ENCODE measurements at regions not wholly inside any gene's neighbourhood (a gene's known extent, or its start where the extent isn't known, plus 50 kb on each side); places are given as distances from the start of the nearest gene placed in this dataset.
"Not testable (repeated sequence)": the region's sequence is repeated elsewhere in the genome, so short reads cannot be mapped to it uniquely, and the experiment has no call there.

DNA sequence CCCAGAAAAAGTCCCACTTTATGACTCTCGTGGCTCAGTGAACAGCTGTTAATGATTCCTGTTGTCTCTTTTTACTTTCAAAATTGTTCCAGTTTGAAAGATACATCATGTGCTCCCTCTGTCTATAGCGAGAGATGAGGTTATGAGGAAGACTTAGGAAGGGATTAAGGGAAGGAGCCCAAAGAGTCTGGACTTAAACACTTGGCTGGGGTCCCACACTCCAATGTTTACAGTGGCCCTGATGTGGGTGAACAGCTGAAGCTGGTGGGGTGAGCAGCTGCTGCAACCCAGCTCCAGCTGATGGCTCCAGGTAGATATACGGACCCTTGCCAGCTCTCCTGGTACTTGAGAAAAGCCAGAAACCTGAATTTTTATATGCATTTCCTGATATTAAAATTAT is 84.5 kb upstream of the PLET1 start:
- Mint-ChIP-seq H3K27ac (no peak overlapping the region), H3K27me3 (no peaks in the 10 kb centered on the region), H3K9me3 (no peaks in the 10 kb centered on the region)

DNA sequence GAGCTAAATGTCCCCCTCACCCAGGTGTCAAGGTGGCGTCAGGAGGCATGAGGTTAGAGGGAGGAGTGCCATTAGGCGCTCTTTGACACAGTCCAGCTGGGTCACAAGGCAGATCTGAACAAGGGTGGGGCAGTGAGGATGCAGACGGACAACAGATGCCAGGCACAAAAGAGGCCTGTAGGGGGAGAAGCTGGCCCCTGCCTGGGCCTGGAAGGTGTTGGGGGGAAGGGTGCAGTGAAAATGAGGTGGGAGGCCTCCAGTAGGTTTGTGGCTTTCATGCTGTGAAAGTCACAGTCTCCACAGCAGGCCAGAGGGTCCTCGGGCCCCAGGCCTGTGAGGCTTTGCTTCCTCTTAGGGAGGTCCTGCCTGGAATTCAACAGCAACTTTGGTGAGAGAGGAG is 85.0 kb upstream of the PLET1 start:
- H3K4me3 Mint-ChIP-seq = no peak overlapping the region
- H3K27ac Mint-ChIP-seq = no peak overlapping the region
- H3K4me1 Mint-ChIP-seq (ENCODE audit: low read depth) = no peaks in the 10 kb centered on the region

More for the DNA sequence above, 84.5 kb upstream of the PLET1 start:
- Mint-ChIP-seq H3K4me1 (ENCODE audit: low read depth) (no peaks in the 10 kb centered on the region), H3K36me3 (ENCODE audit: low read depth) (no peaks in the 10 kb centered on the region), H3K4me3 (no peak overlapping the region)

DNA sequence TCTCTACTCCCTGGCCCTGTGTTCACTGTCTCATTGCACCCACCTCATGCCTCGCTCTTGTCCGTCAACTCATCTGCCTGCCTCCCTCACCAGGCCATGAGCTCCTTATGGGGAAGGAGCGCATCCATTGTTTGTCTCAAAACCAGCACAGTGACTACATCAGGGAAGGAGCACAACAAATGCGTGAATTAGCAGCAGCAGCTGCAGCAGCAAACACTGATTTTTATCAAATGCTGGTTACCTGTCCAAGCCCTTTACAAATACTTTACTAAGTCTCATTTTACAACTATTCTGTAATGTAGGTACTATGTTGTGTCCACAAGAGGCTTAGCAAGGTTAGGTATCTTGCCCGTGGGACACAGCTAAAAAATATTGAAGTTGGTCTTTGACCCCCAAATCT is 85.9 kb upstream of the PLET1 start:
- H3K4me3 Mint-ChIP-seq = no peak overlapping the region
- H3K9me3 Mint-ChIP-seq = no peaks in the 10 kb centered on the region
- H3K27ac Mint-ChIP-seq = no peak overlapping the region

More for the DNA sequence above, 85.0 kb upstream of the PLET1 start:
- Mint-ChIP-seq H3K9me3 (no peaks in the 10 kb centered on the region), H3K36me3 (ENCODE audit: low read depth) (no peaks in the 10 kb centered on the region), H3K27me3 (no peaks in the 10 kb centered on the region)

GRCh38 chr11:112348480-112349029 is 87.9 kb upstream of the PLET1 start:
- peak overlapping the region; percentile 19 for H3K27ac Mint-ChIP-seq
- no peaks in the 10 kb centered on the region for H3K9me3 Mint-ChIP-seq
- no peaks in the 10 kb centered on the region for H3K36me3 Mint-ChIP-seq (ENCODE audit: low read depth)
- H3K4me1 Mint-ChIP-seq (ENCODE audit: low read depth) = no peaks in the 10 kb centered on the region
- H3K4me3 Mint-ChIP-seq = no peak overlapping the region
- H3K27me3 Mint-ChIP-seq = no peaks in the 10 kb centered on the region

More for the DNA sequence above, 85.9 kb upstream of the PLET1 start:
- no peaks in the 10 kb centered on the region for H3K36me3 Mint-ChIP-seq (ENCODE audit: low read depth)
- H3K4me1 Mint-ChIP-seq (ENCODE audit: low read depth) = no peaks in the 10 kb centered on the region
- H3K27me3 Mint-ChIP-seq = no peaks in the 10 kb centered on the region

DNA sequence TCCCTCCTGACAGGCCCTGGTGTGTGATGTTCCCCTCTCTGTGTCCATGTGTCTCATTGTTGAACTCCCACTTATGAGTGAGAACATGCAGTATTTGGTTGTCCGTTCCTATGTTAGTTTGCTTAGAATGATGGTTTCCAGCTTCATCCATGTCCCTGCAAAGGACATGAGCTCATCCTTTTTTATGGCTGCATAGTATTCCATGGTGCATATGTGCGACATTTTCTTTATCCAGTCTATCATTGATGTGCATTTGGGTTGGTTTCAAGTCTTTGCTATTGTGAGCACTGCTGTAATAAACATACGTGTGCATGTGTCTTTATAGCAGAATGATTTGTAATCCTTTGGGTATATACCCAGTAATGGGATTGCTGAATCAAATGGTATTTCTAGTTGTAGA is 90.8 kb upstream of the PLET1 start:
- H3K36me3 Mint-ChIP-seq (ENCODE audit: low read depth); H3K4me3 Mint-ChIP-seq; H3K27me3 Mint-ChIP-seq; H3K9me3 Mint-ChIP-seq; H3K4me1 Mint-ChIP-seq (ENCODE audit: low read depth); H3K27ac Mint-ChIP-seq: not testable (repeated sequence)

DNA sequence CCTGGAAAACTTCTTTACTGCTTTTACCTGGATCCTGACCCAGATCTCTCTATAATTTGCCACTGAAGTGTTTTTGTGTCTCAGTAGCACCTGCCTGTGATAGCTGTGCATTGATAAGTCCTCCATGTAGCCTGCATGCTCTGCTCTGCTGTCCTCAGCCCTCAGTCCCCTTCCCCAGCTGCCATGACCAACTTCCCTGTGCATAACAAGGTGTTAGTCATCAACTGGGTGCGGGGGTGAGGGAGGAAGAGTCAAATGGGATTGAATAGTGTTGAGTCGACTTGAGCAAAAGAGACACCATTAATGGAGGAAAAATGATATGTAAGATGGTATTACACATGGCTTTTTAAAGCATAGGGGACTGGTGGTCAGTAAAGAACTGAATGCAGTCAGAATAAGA is 92.2 kb upstream of the PLET1 start:
- Mint-ChIP-seq H3K4me3 (no peak overlapping the region), H3K27me3 (no peaks in the 10 kb centered on the region), H3K9me3 (peaks cover 3% of the 10 kb centered on the region), H3K4me1 (ENCODE audit: low read depth) (no peaks in the 10 kb centered on the region), H3K27ac (no peak overlapping the region), H3K36me3 (ENCODE audit: low read depth) (no peaks in the 10 kb centered on the region)

DNA sequence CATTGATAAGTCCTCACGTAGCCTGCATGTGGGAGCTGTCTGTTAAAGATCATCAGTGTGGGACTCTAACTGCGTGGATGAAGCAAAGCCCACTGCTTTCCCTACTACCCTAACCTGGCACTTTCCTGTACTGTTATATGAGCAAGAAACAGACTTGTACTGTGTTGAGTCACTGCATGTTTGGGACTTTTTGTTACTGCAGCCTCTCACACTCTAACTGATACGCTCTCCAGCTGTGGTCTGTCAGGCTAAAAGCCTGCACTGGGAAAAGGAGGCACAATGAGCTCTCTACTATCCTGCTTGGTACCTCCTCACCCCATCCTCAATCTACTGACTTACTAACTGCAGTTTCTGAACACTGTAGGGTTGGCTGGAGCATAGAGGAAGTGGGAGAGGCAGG is 93.7 kb upstream of the PLET1 start:
- Mint-ChIP-seq H3K4me1 (ENCODE audit: low read depth) (no peaks in the 10 kb centered on the region), H3K9me3 (peaks cover 3% of the 10 kb centered on the region), H3K4me3 (no peak overlapping the region), H3K36me3 (ENCODE audit: low read depth) (no peaks in the 10 kb centered on the region), H3K27ac (no peak overlapping the region), H3K27me3 (no peaks in the 10 kb centered on the region)

GRCh38 chr11:112355726-112356125 is 95.1 kb upstream of the PLET1 start:
- Mint-ChIP-seq H3K4me1 (ENCODE audit: low read depth) (no peaks in the 10 kb centered on the region), H3K4me3 (no peak overlapping the region), H3K9me3 (peaks cover 3% of the 10 kb centered on the region), H3K27ac (no peak overlapping the region), H3K27me3 (no peaks in the 10 kb centered on the region), H3K36me3 (ENCODE audit: low read depth) (no peaks in the 10 kb centered on the region)

- Mint-ChIP-seq H3K27me3 (no peaks in the 10 kb centered on the region), H3K27ac (no peak overlapping the region), H3K36me3 (ENCODE audit: low read depth) (no peaks in the 10 kb centered on the region), H3K4me1 (ENCODE audit: low read depth) (no peaks in the 10 kb centered on the region), H3K9me3 (peaks cover 3% of the 10 kb centered on the region), H3K4me3 (no peak overlapping the region)
Measured at GRCh38 chr11:112357488-112357887, 96.8 kb upstream of the PLET1 start.

- Mint-ChIP-seq H3K27me3 (no peaks in the 10 kb centered on the region), H3K4me3 (no peak overlapping the region), H3K9me3 (no peaks in the 10 kb centered on the region), H3K27ac (no peak overlapping the region), H3K36me3 (ENCODE audit: low read depth) (no peaks in the 10 kb centered on the region), H3K4me1 (ENCODE audit: low read depth) (no peaks in the 10 kb centered on the region)
Measured at GRCh38 chr11:112361396-112361795, 100.7 kb upstream of the PLET1 start.

DNA sequence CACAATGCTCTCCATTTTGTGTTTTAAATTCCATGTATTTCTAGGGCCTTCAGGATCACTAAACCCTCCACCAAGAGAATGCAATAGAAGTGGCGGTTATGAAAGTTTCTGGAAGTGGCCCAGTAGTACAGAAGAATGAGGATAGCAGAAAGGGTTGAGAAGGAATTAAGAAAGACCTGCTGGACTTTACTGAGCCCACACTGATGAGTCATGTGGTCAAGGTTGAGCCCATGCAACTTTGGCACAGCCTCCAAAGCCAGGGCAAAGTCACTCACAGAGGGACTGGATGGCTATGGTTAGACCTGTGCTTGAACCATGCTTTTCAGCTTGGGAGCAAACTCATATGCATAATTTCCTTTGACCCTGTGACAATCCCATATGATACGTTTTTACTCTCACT is 102.9 kb upstream of the PLET1 start:
- no peak overlapping the region for H3K4me3 Mint-ChIP-seq
- H3K9me3 Mint-ChIP-seq = no peaks in the 10 kb centered on the region
- no peaks in the 10 kb centered on the region for H3K4me1 Mint-ChIP-seq (ENCODE audit: low read depth)
- H3K27ac Mint-ChIP-seq = no peak overlapping the region
- no peaks in the 10 kb centered on the region for H3K36me3 Mint-ChIP-seq (ENCODE audit: low read depth)
- H3K27me3 Mint-ChIP-seq = no peaks in the 10 kb centered on the region

DNA sequence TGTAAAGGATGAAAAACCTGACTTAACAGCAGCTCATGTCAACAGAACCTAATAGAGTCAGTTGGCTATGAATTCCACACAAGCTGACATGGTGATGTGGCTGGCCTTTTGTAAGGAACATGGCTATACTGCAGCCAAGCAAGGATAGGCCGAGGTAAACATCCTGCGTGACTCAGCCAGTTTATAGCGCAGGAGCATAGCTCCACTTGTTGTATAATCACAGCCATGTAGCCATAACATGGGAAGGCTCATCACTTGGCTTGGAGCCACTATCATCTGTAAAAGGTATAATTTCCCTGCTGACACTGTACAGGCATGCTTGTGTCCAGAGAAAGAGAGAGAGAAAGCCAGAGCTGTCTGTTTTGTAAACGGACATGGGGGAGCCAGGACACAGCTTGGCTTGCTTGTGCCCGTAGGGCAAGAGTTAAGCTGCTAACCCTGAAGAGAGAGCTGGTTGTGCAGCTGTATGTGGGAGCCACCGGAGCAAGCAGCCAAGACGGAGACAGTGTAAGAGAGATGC is 104.4 kb upstream of the PLET1 start:
- Mint-ChIP-seq H3K27ac (no peak overlapping the region), H3K4me3 (no peak overlapping the region), H3K4me1 (ENCODE audit: low read depth) (no peaks in the 10 kb centered on the region)

DNA sequence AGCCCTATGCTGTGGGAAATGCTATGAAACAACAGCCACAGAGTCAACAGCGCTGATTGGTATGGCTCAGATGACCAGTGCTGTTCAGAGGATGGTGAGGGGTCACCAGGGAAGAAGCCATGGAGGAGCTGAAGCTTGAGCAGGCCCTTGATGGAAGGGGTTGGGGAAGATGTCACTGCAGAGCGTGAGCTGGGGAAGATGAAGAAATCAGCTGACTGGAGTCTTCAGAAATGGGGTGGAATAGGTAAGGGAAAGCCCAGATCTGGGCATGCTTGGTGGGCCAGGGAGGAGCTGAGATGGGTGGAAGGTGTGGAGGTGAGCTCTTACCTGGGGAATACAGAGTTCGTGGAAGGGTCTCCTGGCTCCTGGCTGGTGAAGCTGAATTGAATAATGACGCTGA is 105.4 kb upstream of the PLET1 start:
- H3K27ac Mint-ChIP-seq = no peak overlapping the region
- no peaks in the 10 kb centered on the region for H3K27me3 Mint-ChIP-seq
- H3K4me1 Mint-ChIP-seq (ENCODE audit: low read depth) = no peaks in the 10 kb centered on the region
- no peaks in the 10 kb centered on the region for H3K9me3 Mint-ChIP-seq
- no peak overlapping the region for H3K4me3 Mint-ChIP-seq
- H3K36me3 Mint-ChIP-seq (ENCODE audit: low read depth) = no peaks in the 10 kb centered on the region

More for the DNA sequence above, 104.4 kb upstream of the PLET1 start:
- no peaks in the 10 kb centered on the region for H3K9me3 Mint-ChIP-seq
- H3K27me3 Mint-ChIP-seq = no peaks in the 10 kb centered on the region
- no peaks in the 10 kb centered on the region for H3K36me3 Mint-ChIP-seq (ENCODE audit: low read depth)

DNA sequence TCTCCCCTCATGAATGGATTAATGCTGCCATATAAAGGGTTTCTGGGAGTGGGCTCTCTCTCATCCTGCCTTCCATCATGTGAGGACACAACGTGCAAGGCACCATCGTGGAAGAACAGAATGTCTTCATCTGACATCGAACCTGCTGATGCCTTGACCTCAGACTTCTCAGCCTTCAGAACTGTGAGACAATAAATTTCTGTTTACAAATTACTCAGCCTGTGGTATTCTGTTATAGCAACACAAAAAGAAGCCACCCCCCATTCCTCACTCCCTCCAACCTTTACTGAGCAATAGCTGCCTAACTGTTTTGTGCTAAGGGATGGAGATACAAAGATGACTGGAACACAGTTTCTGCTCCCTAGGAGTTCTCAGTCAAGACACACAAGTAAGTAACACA is 106.1 kb upstream of the PLET1 start:
- Mint-ChIP-seq H3K4me3 (no peak overlapping the region), H3K27ac (no peak overlapping the region), H3K36me3 (ENCODE audit: low read depth) (no peaks in the 10 kb centered on the region), H3K9me3 (no peaks in the 10 kb centered on the region), H3K27me3 (no peaks in the 10 kb centered on the region), H3K4me1 (ENCODE audit: low read depth) (no peaks in the 10 kb centered on the region)

DNA sequence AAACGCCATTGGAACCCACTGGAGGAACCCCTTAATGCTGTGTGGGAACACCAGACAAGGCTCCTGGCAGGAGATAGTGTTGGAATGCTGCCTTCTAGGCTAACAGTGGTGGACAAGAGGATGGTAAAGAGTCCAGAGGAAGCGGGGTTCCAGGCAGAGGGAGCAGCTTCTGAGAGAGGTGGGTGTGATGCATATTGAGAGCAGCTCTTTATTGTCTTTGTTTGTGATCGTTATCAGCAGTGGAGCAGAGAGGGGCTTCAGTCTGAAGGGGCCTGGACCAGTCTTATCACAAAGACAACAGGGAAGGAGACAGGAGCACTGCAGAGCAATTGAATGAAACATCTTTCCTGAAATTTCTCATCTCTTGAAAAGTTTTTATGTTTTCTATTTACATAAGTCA is 106.8 kb upstream of the PLET1 start:
- no peak overlapping the region for H3K4me3 Mint-ChIP-seq
- H3K27me3 Mint-ChIP-seq = no peaks in the 10 kb centered on the region
- no peaks in the 10 kb centered on the region for H3K9me3 Mint-ChIP-seq
- no peaks in the 10 kb centered on the region for H3K36me3 Mint-ChIP-seq (ENCODE audit: low read depth)
- H3K4me1 Mint-ChIP-seq (ENCODE audit: low read depth) = no peaks in the 10 kb centered on the region
- H3K27ac Mint-ChIP-seq = no peak overlapping the region

GRCh38 chr11:112367895-112368294 is 107.2 kb upstream of the PLET1 start:
- Mint-ChIP-seq H3K4me1 (ENCODE audit: low read depth) (no peaks in the 10 kb centered on the region), H3K4me3 (no peak overlapping the region), H3K27me3 (no peaks in the 10 kb centered on the region), H3K27ac (no peak overlapping the region), H3K36me3 (ENCODE audit: low read depth) (no peaks in the 10 kb centered on the region), H3K9me3 (no peaks in the 10 kb centered on the region)
